ENCODE measurements at regions not wholly inside any gene's neighbourhood (a gene's known extent, or its start where the extent isn't known, plus 50 kb on each side); places are given as distances from the start of the nearest gene placed in this dataset.

DNA sequence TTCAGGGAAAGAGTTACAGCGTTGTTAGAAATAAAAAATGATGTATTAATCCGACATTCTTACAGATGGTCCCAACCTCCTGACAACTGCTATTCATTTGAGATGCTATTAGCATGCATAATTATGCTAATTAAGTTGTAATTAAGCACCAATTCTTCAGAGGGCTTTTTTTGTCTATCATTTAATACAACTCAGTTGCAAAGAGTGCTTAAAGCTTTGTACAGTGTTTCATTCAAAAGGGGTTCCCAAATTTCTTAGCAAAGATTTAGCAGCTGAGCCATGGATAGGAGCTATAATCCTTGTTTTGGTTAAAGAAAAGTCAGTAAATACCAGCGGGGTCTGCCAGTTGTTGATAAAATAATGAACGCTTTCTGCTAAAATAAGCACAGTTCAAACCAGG lies 150.7 kb upstream of the DYNLRB2 start:
- Histone ChIP-seq H3K27ac (ENCODE audit: low read length) (no peak overlapping the region), H3K9me3 (ENCODE audit: control insufficient read depth, insufficient read depth, low read length) (no peaks in the 10 kb centered on the region), H3K4me1 (ENCODE audit: control insufficient read depth, insufficient read depth, low read length) (no peaks in the 10 kb centered on the region), H3K27me3 (ENCODE audit: control insufficient read depth, insufficient read depth, low read length) (no peaks in the 10 kb centered on the region), H3K36me3 (ENCODE audit: control insufficient read depth, insufficient read depth, low read length) (no peaks in the 10 kb centered on the region), H3K4me3 (ENCODE audit: low read length) (no peak overlapping the region)
- Mint-ChIP-seq H3K27ac (no peak overlapping the region), H3K36me3 (no peaks in the 10 kb centered on the region), H3K9me3 (peaks cover 0 to 5% of the 10 kb centered on the region in 2 donors), H3K4me3 (no peak overlapping the region), H3K4me1 (no peaks in the 10 kb centered on the region), H3K27me3 (ENCODE audit: low read depth in 2 of 2) (peaks cover 17 to 23% of the 10 kb centered on the region in 2 donors)
- intact Hi-C loops (cut with micrococcal nuclease), result no loop called here
- DNase-seq, result no peak
- TF ChIP-seq, protein P1, sequence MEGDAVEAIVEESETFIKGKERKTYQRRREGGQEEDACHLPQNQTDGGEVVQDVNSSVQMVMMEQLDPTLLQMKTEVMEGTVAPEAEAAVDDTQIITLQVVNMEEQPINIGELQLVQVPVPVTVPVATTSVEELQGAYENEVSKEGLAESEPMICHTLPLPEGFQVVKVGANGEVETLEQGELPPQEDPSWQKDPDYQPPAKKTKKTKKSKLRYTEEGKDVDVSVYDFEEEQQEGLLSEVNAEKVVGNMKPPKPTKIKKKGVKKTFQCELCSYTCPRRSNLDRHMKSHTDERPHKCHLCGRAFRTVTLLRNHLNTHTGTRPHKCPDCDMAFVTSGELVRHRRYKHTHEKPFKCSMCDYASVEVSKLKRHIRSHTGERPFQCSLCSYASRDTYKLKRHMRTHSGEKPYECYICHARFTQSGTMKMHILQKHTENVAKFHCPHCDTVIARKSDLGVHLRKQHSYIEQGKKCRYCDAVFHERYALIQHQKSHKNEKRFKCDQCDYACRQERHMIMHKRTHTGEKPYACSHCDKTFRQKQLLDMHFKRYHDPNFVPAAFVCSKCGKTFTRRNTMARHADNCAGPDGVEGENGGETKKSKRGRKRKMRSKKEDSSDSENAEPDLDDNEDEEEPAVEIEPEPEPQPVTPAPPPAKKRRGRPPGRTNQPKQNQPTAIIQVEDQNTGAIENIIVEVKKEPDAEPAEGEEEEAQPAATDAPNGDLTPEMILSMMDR (IDR thresholded peaks at IDR 0.05), result no peak
- WGBS (ENCODE audit: insufficient coverage), result 100% methylated on average over 2 of the region's 4 CpGs
- ATAC-seq, result no peak

DNA sequence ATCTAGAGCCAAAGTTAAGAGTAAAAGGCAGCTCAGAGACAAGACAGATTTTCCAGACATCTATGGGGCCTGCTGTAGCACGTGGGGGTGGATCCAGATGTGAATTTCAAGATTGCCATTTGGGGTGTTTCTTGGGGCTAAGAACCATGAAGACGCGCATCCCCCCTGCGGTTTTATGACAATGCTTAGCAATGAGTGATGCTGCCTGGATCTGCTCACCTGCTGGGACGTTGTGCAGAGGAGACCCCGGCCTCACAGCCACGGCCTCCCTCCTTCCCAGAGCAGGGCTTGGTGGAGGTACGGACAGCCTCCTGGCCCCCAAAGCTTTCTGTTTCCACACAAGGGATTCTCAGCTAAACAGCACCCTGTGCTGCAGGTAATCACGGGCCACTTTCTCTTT lies 151.5 kb upstream of the DYNLRB2 start:
- Histone ChIP-seq H3K36me3 (ENCODE audit: control insufficient read depth, insufficient read depth, low read length) (no peaks in the 10 kb centered on the region), H3K27ac (ENCODE audit: low read length) (no peak overlapping the region), H3K27me3 (ENCODE audit: control insufficient read depth, insufficient read depth, low read length) (no peaks in the 10 kb centered on the region), H3K4me3 (ENCODE audit: low read length) (no peak overlapping the region), H3K4me1 (ENCODE audit: control insufficient read depth, insufficient read depth, low read length) (no peaks in the 10 kb centered on the region), H3K9me3 (ENCODE audit: control insufficient read depth, insufficient read depth, low read length) (no peaks in the 10 kb centered on the region)
- ATAC-seq (no peak), DNase-seq (no peak)
- intact Hi-C loops (cut with micrococcal nuclease), result no loop called here
- TF ChIP-seq, protein P1 (IDR thresholded peaks at IDR 0.05), result no peak
- Mint-ChIP-seq H3K4me3 (no peak overlapping the region), H3K4me1 (no peaks in the 10 kb centered on the region), H3K36me3 (no peaks in the 10 kb centered on the region), H3K9me3 (peaks cover 0 to 5% of the 10 kb centered on the region in 2 donors), H3K27ac (no peak overlapping the region), H3K27me3 (ENCODE audit: low read depth in 2 of 2) (peaks cover 19 to 23% of the 10 kb centered on the region in 2 donors)
- 74% methylated on average over 9 of the region's 9 CpGs for WGBS (ENCODE audit: insufficient coverage)

DNA sequence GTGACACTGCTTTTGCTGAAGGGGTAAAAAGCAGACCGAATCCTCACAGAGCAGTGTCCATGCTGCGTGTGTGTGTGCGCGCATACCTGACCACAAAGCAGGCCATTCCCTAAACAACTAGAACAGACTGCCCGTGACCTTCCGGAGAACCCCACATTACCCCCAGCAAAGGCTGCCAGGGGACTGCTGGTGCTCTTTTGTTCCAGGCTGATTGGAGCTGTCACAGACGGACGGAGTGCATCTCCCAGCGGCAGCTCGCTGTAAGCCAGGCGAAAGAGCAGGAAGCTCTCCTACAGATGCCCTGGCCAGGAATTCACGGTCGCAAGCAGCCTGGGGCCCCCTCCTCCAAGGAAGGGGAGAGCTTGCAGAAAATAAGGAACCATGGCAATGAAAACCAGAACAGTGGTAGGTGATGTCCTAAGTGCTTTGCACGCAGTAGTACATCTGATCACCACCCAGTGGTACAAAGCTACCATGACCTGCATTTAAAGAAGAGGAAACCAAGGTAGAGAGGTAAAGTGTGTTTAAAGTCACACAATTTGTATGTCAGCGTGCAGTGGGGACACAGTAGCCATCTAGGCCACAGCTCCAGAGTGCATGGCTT lies 153.4 kb upstream of the DYNLRB2 start:
- DNase-seq (no peak), ATAC-seq (no peak)
- TF ChIP-seq, protein P1 (IDR thresholded peaks at IDR 0.05), result no peak
- no peak overlapping the region for H3K4me3 Mint-ChIP-seq
- H3K27ac Mint-ChIP-seq, result no peak overlapping the region
- Histone ChIP-seq H3K9me3 (ENCODE audit: control insufficient read depth, insufficient read depth, low read length) (no peaks in the 10 kb centered on the region), H3K4me1 (ENCODE audit: control insufficient read depth, insufficient read depth, low read length) (no peaks in the 10 kb centered on the region), H3K27ac (ENCODE audit: low read length) (no peak overlapping the region), H3K27me3 (ENCODE audit: control insufficient read depth, insufficient read depth, low read length) (no peaks in the 10 kb centered on the region), H3K4me3 (ENCODE audit: low read length) (no peak overlapping the region), H3K36me3 (ENCODE audit: control insufficient read depth, insufficient read depth, low read length) (no peaks in the 10 kb centered on the region)
- no peaks in the 10 kb centered on the region for H3K36me3 Mint-ChIP-seq
- H3K4me1 Mint-ChIP-seq, result no peaks in the 10 kb centered on the region
- no peaks in the 10 kb centered on the region for H3K9me3 Mint-ChIP-seq
- 66% methylated on average over 15 of the region's 15 CpGs for WGBS (ENCODE audit: insufficient coverage)
- intact Hi-C loops (cut with micrococcal nuclease), result no loop called here
- peaks cover 22 to 23% of the 10 kb centered on the region in 2 donors for H3K27me3 Mint-ChIP-seq (ENCODE audit: low read depth in 2 of 2)

DNA sequence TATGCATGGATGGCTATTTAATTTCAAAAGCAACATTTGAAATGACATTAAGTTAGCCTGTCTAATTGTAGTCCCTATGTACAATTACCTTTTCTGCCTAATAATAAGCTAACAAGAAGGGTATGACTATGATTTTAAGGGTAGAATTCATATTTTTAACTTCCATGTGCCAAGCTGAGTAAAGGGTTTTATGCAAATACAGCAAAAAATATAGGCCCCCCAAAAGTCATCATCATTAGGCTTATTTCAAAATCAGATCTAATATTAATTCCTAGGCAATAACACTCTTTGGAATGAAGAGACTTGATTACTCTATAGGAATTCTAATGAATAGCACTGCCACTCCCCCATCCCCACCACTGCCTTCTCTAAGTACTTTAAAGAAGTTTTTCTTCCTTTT lies 155.9 kb upstream of the DYNLRB2 start:
- DNase-seq (no peak), ATAC-seq (no peak)
- intact Hi-C loops (cut with micrococcal nuclease), result no loop called here
- Mint-ChIP-seq H3K9me3 (no peaks in the 10 kb centered on the region), H3K27me3 (ENCODE audit: low read depth in 2 of 2) (peaks cover 20 to 23% of the 10 kb centered on the region in 2 donors), H3K27ac (no peak overlapping the region), H3K4me1 (no peaks in the 10 kb centered on the region), H3K4me3 (no peak overlapping the region), H3K36me3 (no peaks in the 10 kb centered on the region)
- Histone ChIP-seq H3K27me3 (ENCODE audit: control insufficient read depth, insufficient read depth, low read length) (no peaks in the 10 kb centered on the region), H3K27ac (ENCODE audit: low read length) (no peak overlapping the region), H3K4me3 (ENCODE audit: low read length) (no peak overlapping the region), H3K4me1 (ENCODE audit: control insufficient read depth, insufficient read depth, low read length) (no peaks in the 10 kb centered on the region), H3K36me3 (ENCODE audit: control insufficient read depth, insufficient read depth, low read length) (no peaks in the 10 kb centered on the region), H3K9me3 (ENCODE audit: control insufficient read depth, insufficient read depth, low read length) (no peaks in the 10 kb centered on the region)
- TF ChIP-seq, protein P1 (IDR thresholded peaks at IDR 0.05), result no peak
